HL-60 (cell line): ENCODE measurements at regions not wholly inside any gene's neighbourhood (a gene's known extent, or its start where the extent isn't known, plus 50 kb on each side); places are given as distances from the start of the nearest gene placed in this dataset.

ENCODE experiments used
- CTCF ChIP-seq: IDR thresholded peaks from one replicate; pipeline ENCODE4 v1.5.1; 2011; ENCODE audit warnings: low read length, control low read depth, inconsistent platforms; ENCODE audit not compliant: insufficient read depth
- POLR2AphosphoS5 ChIP-seq: IDR thresholded peaks from 2 replicates; pipeline ENCODE4 v1.6.1; 2012; ENCODE audit warnings: low read depth

DNA sequence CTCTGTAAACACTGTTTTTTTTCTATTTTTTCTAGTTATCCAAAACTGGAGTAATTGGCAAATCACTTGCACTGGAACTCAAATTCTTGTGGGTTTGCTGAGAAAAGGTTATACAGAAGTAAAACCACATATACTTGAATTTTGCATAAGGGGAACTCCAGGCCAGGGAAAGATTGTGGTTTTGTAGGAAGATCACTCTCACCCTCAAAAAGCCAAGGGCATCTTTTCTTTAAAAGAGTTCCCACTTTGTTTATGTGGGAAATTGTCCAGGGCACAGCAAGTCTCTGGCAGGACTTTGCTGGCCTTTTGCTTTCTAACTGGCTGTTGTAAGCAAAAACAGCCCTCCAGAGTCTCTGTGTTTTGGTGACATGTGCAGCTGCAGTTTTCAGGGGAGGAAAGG lies 340.3 kb upstream of the RBMS3 start:
- no peak for TF ChIP-seq CTCF
- TF ChIP-seq POLR2AphosphoS5 = no peak
